HG03039 (cell line): ENCODE measurements at regions not wholly inside any gene's neighbourhood (a gene's known extent, or its start where the extent isn't known, plus 50 kb on each side); places are given as distances from the start of the nearest gene placed in this dataset.
A peak's percentile ranks its signal among the peaks of the same experiment; 100 is the strongest.

Experiments used
- ATAC-seq: cut with Tn5 transposase; IDR thresholded peaks from one replicate; pipeline ENCODE4 v1.9.1; 2021; ENCODE audit warnings: mild to moderate bottlenecking, moderate library complexity; ENCODE audit not compliant: unreplicated experiment

DNA sequence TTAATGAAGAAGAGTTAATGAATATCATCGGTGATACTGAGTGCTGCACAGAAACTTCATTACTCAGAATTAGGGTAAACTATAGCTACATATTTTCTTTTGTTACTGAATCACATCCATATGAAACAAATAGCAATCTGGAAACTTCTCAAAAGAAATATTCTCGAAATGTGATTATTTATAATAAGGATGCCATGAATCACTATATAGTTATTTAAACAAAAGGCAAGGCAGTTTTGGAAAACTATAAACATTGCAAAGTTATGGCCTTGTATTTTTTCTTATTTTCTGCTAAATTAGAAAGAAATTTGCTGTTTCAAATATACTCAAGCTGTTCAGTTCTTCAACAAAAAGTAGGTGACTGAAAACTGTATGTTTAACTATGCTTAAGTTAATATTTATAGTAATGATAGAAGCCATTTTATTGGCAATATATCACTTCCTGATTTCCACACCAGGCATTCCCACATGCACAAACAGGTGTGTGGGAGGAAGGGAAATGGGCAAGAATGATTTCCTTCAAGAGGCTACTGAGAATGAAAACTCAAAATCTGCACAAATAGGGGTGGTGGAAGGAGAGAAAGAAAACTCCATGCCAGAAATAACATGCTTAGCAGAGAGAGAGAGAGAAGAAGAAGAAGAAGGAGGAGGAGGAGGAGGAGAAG, 74.5 kb upstream of the FRY start:
- ATAC-seq, result no peak

GRCh38 chr13:31957772-31958171, 73.8 kb upstream of the FRY start:
- no peak for ATAC-seq

- ATAC-seq, result no peak
Measured at GRCh38 chr13:31962731-31963370, 68.7 kb upstream of the FRY start.

- ATAC-seq, result no peak
Measured at GRCh38 chr13:31963631-31964030, 67.9 kb upstream of the FRY start.

DNA sequence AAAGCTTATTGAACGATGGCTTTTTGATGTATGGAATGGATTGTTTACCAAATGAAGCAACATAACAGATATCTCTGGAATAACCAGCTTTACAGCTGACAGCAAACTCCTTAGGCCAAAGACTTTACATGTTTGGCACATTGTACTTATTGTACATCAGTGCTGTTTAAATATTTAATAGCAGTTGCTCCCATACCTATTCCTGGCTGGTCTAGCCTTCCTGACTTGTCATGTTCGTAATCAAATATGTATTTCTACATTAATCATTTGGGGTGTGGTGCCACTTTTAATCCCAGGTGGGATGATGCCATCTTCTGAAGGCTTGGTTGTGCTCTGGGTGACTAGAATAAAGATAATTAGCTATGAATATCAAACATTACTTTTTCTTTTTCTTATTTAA, 67.4 kb upstream of the FRY start:
- no peak for ATAC-seq

DNA sequence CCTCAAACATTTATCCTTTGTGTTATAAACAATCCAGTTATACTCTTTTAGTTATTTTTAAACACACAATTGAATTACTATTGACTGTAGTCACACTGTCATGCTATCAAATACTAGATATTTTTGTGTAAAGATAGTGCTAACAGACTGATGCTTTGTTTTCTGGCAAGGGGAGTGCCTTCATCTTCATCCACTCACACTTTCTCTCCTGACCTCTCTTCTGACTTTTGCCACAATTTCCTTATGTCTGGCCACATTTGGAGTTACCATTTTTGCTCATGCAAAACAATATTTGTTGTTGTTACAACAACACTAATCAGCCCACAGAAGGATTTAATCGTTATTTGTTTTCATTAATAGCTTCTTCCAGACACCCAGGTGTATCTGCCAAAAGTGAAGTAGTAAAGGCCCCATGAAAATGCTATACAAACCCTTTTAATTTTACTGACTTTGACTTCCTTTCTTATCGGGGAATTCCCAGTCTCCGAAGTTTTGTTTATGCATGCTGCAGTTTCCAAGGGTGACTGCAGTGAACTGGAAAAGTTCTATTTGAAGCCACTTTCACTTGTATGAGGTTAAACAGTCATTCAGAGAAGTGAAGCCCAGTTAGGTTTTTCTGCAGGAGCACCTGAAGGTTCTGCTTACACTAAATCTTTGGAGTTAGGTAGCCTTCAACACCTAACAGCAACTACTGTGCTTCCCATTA, 66.1 kb upstream of the FRY start:
- ATAC-seq, result peak; percentile 87

DNA sequence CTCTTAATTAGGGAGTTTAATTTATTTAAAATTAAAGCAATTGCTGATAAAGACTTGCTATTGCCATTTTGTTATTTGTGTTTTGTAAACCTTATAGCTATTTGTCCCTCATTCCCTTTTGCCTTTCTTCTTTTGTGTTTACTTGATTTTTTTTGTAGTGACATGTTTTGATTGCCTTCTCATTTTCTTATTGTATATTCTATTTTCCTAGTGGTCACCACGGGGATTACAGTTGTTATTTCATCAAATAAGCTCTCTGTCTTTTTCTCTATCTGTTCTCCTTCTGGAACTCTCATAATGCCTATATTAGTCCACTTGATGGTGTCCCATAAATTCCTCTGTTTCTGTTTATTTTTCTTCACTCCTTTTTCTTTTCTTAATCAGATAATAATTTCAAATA, 64.4 kb upstream of the FRY start:
- ATAC-seq, result no peak

DNA sequence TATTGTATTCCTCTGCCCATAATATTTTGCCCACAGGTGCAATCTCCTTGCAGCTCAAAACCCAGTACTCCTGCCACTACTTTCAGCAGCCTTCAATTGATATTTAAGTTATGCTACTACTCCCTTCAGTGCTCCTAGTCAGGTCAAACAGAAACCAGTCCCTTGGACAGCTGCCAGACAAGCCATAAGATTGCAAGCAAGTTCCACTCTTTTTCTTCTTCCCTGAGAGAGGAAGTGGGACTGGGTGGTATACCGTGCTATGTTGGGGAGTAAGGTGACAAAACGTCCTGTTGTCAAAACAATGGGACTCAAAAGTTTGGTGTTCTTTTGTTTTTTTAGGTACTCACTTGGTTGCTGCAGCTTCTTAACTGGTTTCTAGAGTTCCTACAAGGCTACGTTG, 63.1 kb upstream of the FRY start:
- no peak for ATAC-seq

- ATAC-seq, result no peak
Measured at GRCh38 chr13:31970231-31970930, 61.2 kb upstream of the FRY start.

DNA sequence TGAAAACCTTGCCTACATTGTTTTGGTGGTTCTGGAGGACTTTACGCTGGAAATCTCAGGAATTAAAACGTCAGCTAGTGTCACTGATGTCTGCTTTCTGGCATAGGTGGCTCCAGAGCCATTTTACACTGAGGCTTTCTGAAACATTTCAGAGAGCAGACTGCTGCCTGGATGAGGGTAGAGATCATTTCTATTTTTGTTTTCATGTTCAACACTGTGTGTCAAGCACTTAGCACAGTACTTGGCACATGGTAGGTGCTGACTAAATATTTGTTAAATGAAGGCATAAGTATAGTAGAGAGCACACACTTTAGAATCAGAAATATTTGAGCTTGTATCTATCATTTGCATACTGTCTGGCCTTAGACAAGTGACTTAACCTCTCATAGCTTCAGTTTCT, 59.1 kb upstream of the FRY start:
- ATAC-seq, result no peak

DNA sequence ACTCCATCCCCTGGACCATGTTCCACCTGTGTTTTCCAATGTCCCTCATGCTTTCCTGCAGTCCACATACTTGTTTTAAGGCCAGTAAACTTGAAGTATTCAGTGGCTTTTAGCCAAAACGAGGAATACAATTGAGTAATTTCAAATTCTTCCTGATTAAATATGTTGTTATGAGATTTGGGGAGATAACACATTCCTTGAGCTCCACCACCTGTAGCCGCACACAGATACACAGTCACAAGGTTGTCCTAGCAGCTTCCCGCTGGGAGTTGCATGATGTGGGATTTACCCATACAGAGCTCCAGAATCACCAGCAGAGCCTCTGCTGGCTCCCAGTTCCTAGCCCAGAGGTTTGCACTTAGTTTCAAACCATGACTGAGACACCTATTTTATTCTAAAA, 53.6 kb upstream of the FRY start:
- no peak for ATAC-seq

GRCh38 chr13:31980830-31981229, 50.7 kb upstream of the FRY start:
- ATAC-seq, result no peak
